HepG2 (cell line): ENCODE measurements at regions not wholly inside any gene's neighbourhood (a gene's known extent, or its start where the extent isn't known, plus 50 kb on each side); places are given as distances from the start of the nearest gene placed in this dataset.

Experiments
- ATAC-seq: fragments of 200-7000 bp; cut with Tn5 transposase; 3 replicates; pipeline ENCODE4 v1.9.1; 2020; ENCODE audit warnings: mild to moderate bottlenecking, moderate library complexity
- BruUV-seq: library from RNA; stranded (reverse); fragments of 400-500 nt; replicated peaks from 2 replicates; lab custom pipeline; 2021; lab: Mats Ljungman, UMichigan
- CTCF ChIA-PET: fragments of 300-600 bp; formaldehyde crosslinking; extraction: SDS; loops from one replicate; lab custom pipeline; 2021; ENCODE audit warnings: low total read pairs, inconsistent platforms, low intra/inter-chr PET ratio; lab: Yijun Ruan, JAX
- POLR2A ChIA-PET: fragments of 350-600 bp; sonication (Branson Sonifier 250); formaldehyde crosslinking; loops from one replicate; lab custom pipeline; 2020; ENCODE audit warnings: antibody characterized with exemption, inconsistent platforms; lab: Yijun Ruan, JAX
- DNase-seq: peaks from one replicate; pipeline ENCODE4 v3.0.0-alpha.2; 2015; ENCODE audit warnings: low spot score
- FAIRE-seq: peaks from 3 replicates; lab custom pipeline; 2011; peaks lifted over from hg19 to GRCh38; lab: Jason Lieb, UNC
- H2AFZ ChIP-seq: one replicate; pipeline ENCODE4 v1.6.1; 2011; ENCODE audit warnings: low read length, inconsistent platforms
- H3K27ac ChIP-seq: fragments of 300-600 bp; 3 replicates; pipeline ENCODE4 v1.8.0; 2011; ENCODE audit warnings: mixed run types, mild to moderate bottlenecking, mixed read lengths, low read length, inconsistent platforms; ENCODE audit not compliant: insufficient read depth; ENCODE audit errors: extremely low read length
- H3K27me3 ChIP-seq, 2 experiments: fragments of 200-600 bp in 1 of 2; 2 replicates in 1 of 2; 3 replicates in 1 of 2; pipeline versions ENCODE4 v1.6.0 to v1.8.0; 2011; ENCODE audit warnings: low read length in 2 of 2, mild to moderate bottlenecking in 2 of 2, moderate library complexity in 2 of 2, inconsistent platforms in 1 of 2; ENCODE audit not compliant: insufficient read depth in 2 of 2, control insufficient read depth in 1 of 2
- H3K36me3 ChIP-seq, 2 experiments: fragments of 200-600 bp in 1 of 2; replicated peaks in 1 of 2; 2 replicates in 1 of 2; 3 replicates in 1 of 2; pipeline versions ENCODE4 v1.5.1 to v1.8.0; 2011; ENCODE audit warnings: low read length in 2 of 2, inconsistent platforms in 1 of 2; ENCODE audit not compliant: insufficient read depth in 2 of 2, control insufficient read depth in 1 of 2
- H3K4me1 ChIP-seq: 2 replicates; pipeline ENCODE4 v1.5.1; 2012; ENCODE audit warnings: low read length, inconsistent platforms; ENCODE audit not compliant: insufficient read depth
- H3K4me2 ChIP-seq: 2 replicates; pipeline ENCODE4 v1.6.0; 2011; ENCODE audit warnings: low read depth, low read length, inconsistent platforms
- H3K4me3 ChIP-seq, 3 experiments: fragments of 200-600 bp in 1 of 3; sonication (generic), shearing (Covaris generic) in 1 of 3; replicated peaks in 1 of 3; 2 replicates each; pipeline ENCODE4 v1.5.1; 2011 to 2016; ENCODE audit warnings: low read length in 3 of 3, inconsistent platforms in 2 of 3, low read depth in 2 of 3, mild to moderate bottlenecking in 2 of 3, control low read depth in 1 of 3, mixed read lengths in 1 of 3; ENCODE audit not compliant: insufficient read depth in 1 of 3
- H3K79me2 ChIP-seq: one replicate; pipeline ENCODE4 v1.6.1; 2011; ENCODE audit warnings: low read length, inconsistent platforms; ENCODE audit not compliant: insufficient read depth
- H3K9ac ChIP-seq: 2 replicates; pipeline ENCODE4 v1.6.0; 2011; ENCODE audit warnings: mild to moderate bottlenecking, low read depth, low read length, inconsistent platforms; ENCODE audit not compliant: insufficient read depth
- H3K9me3 ChIP-seq: 2 replicates; pipeline ENCODE4 v1.5.1; 2012; ENCODE audit warnings: mild to moderate bottlenecking, low read length
- H4K20me1 ChIP-seq: 2 replicates; pipeline ENCODE4 v1.6.0; 2011; ENCODE audit warnings: inconsistent platforms, mild to moderate bottlenecking, low read length, moderate library complexity; ENCODE audit not compliant: insufficient read depth
- CREM ChIP-seq, 2 experiments: sonication (generic) in 1 of 2; formaldehyde crosslinking in 1 of 2; IDR thresholded peaks; 2 replicates each; pipeline versions ENCODE4 v1.4.0 to v1.6.1; 2016 to 2020; ENCODE audit warnings: antibody characterized with exemption in 1 of 2, mild to moderate bottlenecking in 1 of 2, missing genetic modification reagents in 1 of 2
- KLF12 ChIP-seq: sonication (generic); formaldehyde crosslinking; IDR thresholded peaks from 2 replicates; pipeline ENCODE4 v1.4.0; 2020; ENCODE audit warnings: missing genetic modification reagents, borderline replicate concordance
- NCOA5 ChIP-seq: sonication (generic); formaldehyde crosslinking; IDR thresholded peaks from 2 replicates; pipeline ENCODE4 v1.4.0; 2020; ENCODE audit warnings: missing genetic modification reagents
- NFIC ChIP-seq: IDR thresholded peaks from 2 replicates; pipeline ENCODE4 v1.6.1; 2012; ENCODE audit warnings: mild to moderate bottlenecking, low read length, inconsistent platforms
- NKX3-1 ChIP-seq: sonication (generic); formaldehyde crosslinking; IDR thresholded peaks from 2 replicates; pipeline ENCODE4 v1.5.0; 2020; ENCODE audit warnings: missing genetic modification reagents
- PRPF4 ChIP-seq: fragments of 200-400 bp; formaldehyde crosslinking; IDR thresholded peaks from 2 replicates; pipeline ENCODE4 v1.6.1; 2016; ENCODE audit warnings: low read length, low read depth; ENCODE audit not compliant: poor library complexity, severe bottlenecking
- RARA ChIP-seq: IDR thresholded peaks from 2 replicates; pipeline ENCODE4 v1.6.1; 2016; ENCODE audit warnings: missing genetic modification reagents, missing compliant biosample characterization
- REPIN1 ChIP-seq: sonication (generic); formaldehyde crosslinking; IDR thresholded peaks from 2 replicates; pipeline ENCODE4 v1.8.0; 2022; ENCODE audit warnings: missing genetic modification reagents, low read depth, mild to moderate bottlenecking, borderline replicate concordance
- RXRB ChIP-seq: IDR thresholded peaks from 2 replicates; pipeline ENCODE4 v1.6.1; 2016; ENCODE audit warnings: borderline replicate concordance, missing genetic modification reagents, missing compliant biosample characterization
- SRF ChIP-seq: IDR thresholded peaks from 2 replicates; pipeline ENCODE4 v1.6.1; 2011; ENCODE audit warnings: mild to moderate bottlenecking, low read depth, low read length, moderate library complexity
- SYNCRIP ChIP-seq: fragments of 200-400 bp; formaldehyde crosslinking; IDR thresholded peaks from 2 replicates; pipeline ENCODE4 v1.6.1; 2018; ENCODE audit warnings: mild to moderate bottlenecking, low read depth, low read length; ENCODE audit not compliant: insufficient read depth
- TAF15 ChIP-seq: fragments of 200-400 bp; formaldehyde crosslinking; IDR thresholded peaks from one replicate; pipeline ENCODE4 v1.6.1; 2018; ENCODE audit warnings: mild to moderate bottlenecking, low read depth, low read length; ENCODE audit not compliant: poor library complexity, severe bottlenecking
- ZBTB42 ChIP-seq: sonication (generic); formaldehyde crosslinking; IDR thresholded peaks from 2 replicates; pipeline ENCODE4 v1.5.0; 2020; ENCODE audit warnings: mild to moderate bottlenecking, missing genetic modification reagents
- ZBTB7A ChIP-seq: sonication (generic); formaldehyde crosslinking; IDR thresholded peaks from 2 replicates; pipeline ENCODE4 v1.8.0; 2022; ENCODE audit warnings: mild to moderate bottlenecking, missing genetic modification reagents
- ZEB1 ChIP-seq: IDR thresholded peaks from 2 replicates; pipeline ENCODE4 v1.6.1; 2012; ENCODE audit warnings: mild to moderate bottlenecking, low read depth, inconsistent platforms; ENCODE audit not compliant: insufficient replicate concordance
- ZNF143 ChIP-seq: sonication (generic); formaldehyde crosslinking; IDR thresholded peaks from 2 replicates; pipeline ENCODE4 v1.4.0; 2020; ENCODE audit warnings: missing genetic modification reagents
- ZNF251 ChIP-seq: sonication (generic); formaldehyde crosslinking; IDR thresholded peaks from 2 replicates; pipeline ENCODE4 v1.9.0; 2021; ENCODE audit warnings: mild to moderate bottlenecking, missing genetic modification reagents
- ZNF333 ChIP-seq: sonication (generic); formaldehyde crosslinking; IDR thresholded peaks from 2 replicates; pipeline ENCODE4 v1.4.0; 2020; ENCODE audit warnings: mild to moderate bottlenecking, missing genetic modification reagents, borderline replicate concordance
- ZNF431 ChIP-seq: sonication (generic); formaldehyde crosslinking; IDR thresholded peaks from 2 replicates; pipeline ENCODE4 v1.9.0; 2022; ENCODE audit warnings: missing genetic modification reagents, low read depth, mild to moderate bottlenecking, borderline replicate concordance
- ZNF446 ChIP-seq: sonication (generic); formaldehyde crosslinking; IDR thresholded peaks from 2 replicates; pipeline ENCODE4 v1.5.0; 2020; ENCODE audit warnings: mild to moderate bottlenecking, missing genetic modification reagents
- ZNF766 ChIP-seq: sonication (generic); formaldehyde crosslinking; IDR thresholded peaks from 2 replicates; pipeline ENCODE4 v1.5.0; 2020; ENCODE audit warnings: missing genetic modification reagents, borderline replicate concordance
- ZSCAN30 ChIP-seq: sonication (generic); formaldehyde crosslinking; IDR thresholded peaks from 2 replicates; pipeline ENCODE4 v1.5.0; 2020; ENCODE audit warnings: mild to moderate bottlenecking, missing genetic modification reagents
- WGBS: methylation state at CpG from one replicate; pipeline ENCODE4 v1.1.6; 2017; ENCODE audit warnings: low lambda C conversion rate; 5-methylcytosine and 5-hydroxymethylcytosine counted together
- in situ Hi-C: cut with HindIII; loops from 2 replicates; pipeline ENCODE4 v1.10.0; 2017; ENCODE audit warnings: low pct_unique_long_range_greater_than_20kb; ENCODE audit not compliant: extremely low pct_ligation_motif_present
- intact Hi-C: fragments of 100-400 bp; cut with micrococcal nuclease; formaldehyde crosslinking; loops from one replicate; pipeline ENCODE4 v1.10.0; 2022; ENCODE audit not compliant: unreplicated experiment
- TF ChIP-seq, protein P1 (sequence below): sonication (generic); formaldehyde crosslinking; IDR thresholded peaks from 2 replicates; pipeline ENCODE4 v1.4.0; 2020; ENCODE audit warnings: missing genetic modification reagents, borderline replicate concordance

DNA sequence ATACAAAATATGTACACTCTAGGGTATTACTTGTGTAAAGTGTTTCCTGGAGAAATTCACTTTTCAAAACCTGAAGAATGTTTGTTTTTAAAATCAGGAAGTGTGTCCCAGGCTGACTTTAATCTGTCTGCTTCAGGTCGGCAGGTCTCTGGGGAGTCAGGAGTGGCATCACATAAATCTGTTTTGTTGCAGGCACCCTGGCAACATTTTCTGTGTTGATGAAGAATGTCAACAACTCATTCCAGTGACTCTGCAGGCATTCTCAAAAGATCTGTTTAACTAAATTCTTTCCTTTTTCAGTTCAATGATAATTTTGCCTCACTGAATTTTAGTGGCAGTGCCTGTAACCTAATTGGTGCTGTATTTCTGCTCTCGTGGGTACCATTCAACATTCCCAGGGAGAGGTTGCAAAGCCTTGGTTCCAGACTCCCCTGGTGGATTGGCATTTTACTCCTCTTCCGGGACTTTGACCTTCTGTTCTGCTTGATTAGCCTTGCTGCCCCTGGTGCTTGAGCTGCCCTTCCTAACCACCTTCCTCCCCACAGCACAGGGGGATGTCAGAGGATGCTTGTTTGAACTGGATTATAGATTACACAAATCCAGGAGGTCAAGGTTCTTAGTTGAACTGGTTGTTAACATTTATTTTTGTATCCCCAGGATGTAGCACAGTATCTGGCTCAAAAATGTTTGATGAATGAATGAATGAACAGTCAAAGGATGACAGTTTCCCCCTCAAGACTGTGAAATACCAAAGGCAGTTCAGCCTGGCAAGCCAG is 55.4 kb upstream of the LPGAT1 start:
- peak; percentile 89 for FAIRE-seq
- intact Hi-C loops (loop anchor here (5.0 to 10.0 kb wide), 2 partner anchors 41 to 51 kb away; partner anchors contain the start of gene LPGAT1), in situ Hi-C loops (no loop called here)
- Histone ChIP-seq H3K9me3 (no peaks in the 10 kb centered on the region), H3K9ac (no peak overlapping the region), H3K4me2 (peak overlapping the region; percentile 43), H3K27ac (peak overlapping the region; percentile 63), H3K4me3 (0 out of 6 replicates have a peak overlapping the region, but pooled peaks of 1 of the 3 experiments have one; percentile 3), H4K20me1 (no peaks in the 10 kb centered on the region), H3K79me2 (no peaks in the 10 kb centered on the region), H2AFZ (no peak overlapping the region), H3K27me3 (no peaks in the 10 kb centered on the region), H3K4me1 (peaks cover 55% of the 10 kb centered on the region), H3K36me3 (no peaks in the 10 kb centered on the region)
- DNase-seq, result peak; percentile 87
- 4% methylated on average over 3 of the region's 3 CpGs for WGBS
- CTCF ChIA-PET, result no interaction called here
- no TSS peak for BruUV-seq
- POLR2A ChIA-PET, result no interaction called here
- peak; percentile 97 for ATAC-seq
- no peak for TF ChIP-seq ZEB1
- TF ChIP-seq ZNF431, result no peak
- TF ChIP-seq SYNCRIP, result no peak
- TF ChIP-seq ZNF333 (CRISPR knock-in tag), result no peak
- peak; percentile 63; the same call in 1 of the 2 replicates for TF ChIP-seq CREM (IDR thresholded peaks at IDR 0.05)
- no peak for TF ChIP-seq CREM (CRISPR knock-in tag; IDR thresholded peaks at IDR 0.05)
- TF ChIP-seq, protein P1, sequence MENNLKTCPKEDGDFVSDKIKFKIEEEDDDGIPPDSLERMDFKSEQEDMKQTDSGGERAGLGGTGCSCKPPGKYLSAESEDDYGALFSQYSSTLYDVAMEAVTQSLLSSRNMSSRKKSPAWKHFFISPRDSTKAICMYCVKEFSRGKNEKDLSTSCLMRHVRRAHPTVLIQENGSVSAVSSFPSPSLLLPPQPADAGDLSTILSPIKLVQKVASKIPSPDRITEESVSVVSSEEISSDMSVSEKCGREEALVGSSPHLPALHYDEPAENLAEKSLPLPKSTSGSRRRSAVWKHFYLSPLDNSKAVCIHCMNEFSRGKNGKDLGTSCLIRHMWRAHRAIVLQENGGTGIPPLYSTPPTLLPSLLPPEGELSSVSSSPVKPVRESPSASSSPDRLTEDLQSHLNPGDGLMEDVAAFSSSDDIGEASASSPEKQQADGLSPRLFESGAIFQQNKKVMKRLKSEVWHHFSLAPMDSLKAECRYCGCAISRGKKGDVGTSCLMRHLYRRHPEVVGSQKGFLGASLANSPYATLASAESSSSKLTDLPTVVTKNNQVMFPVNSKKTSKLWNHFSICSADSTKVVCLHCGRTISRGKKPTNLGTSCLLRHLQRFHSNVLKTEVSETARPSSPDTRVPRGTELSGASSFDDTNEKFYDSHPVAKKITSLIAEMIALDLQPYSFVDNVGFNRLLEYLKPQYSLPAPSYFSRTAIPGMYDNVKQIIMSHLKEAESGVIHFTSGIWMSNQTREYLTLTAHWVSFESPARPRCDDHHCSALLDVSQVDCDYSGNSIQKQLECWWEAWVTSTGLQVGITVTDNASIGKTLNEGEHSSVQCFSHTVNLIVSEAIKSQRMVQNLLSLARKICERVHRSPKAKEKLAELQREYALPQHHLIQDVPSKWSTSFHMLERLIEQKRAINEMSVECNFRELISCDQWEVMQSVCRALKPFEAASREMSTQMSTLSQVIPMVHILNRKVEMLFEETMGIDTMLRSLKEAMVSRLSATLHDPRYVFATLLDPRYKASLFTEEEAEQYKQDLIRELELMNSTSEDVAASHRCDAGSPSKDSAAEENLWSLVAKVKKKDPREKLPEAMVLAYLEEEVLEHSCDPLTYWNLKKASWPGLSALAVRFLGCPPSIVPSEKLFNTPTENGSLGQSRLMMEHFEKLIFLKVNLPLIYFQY (CRISPR knock-in tag), result no peak
- peak; percentile 89 for TF ChIP-seq RARA
- peak; percentile 92 for TF ChIP-seq RXRB (CRISPR knock-in tag)
- no peak for TF ChIP-seq PRPF4
- no peak for TF ChIP-seq SRF
- no peak for TF ChIP-seq NKX3-1 (CRISPR knock-in tag)
- TF ChIP-seq NFIC, result peak; percentile 26; the same call in 1 of the 2 replicates
- TF ChIP-seq REPIN1 (CRISPR knock-in tag), result peak; percentile 63; the same call in 1 of the 2 replicates
- no peak for TF ChIP-seq ZBTB7A (CRISPR knock-in tag)
- TF ChIP-seq ZNF766 (CRISPR knock-in tag), result no peak
- TF ChIP-seq ZSCAN30 (CRISPR knock-in tag), result no peak
- TF ChIP-seq ZBTB42 (CRISPR knock-in tag), result no peak
- no peak for TF ChIP-seq TAF15
- no peak for TF ChIP-seq ZNF446 (CRISPR knock-in tag)
- TF ChIP-seq ZNF251 (CRISPR knock-in tag), result no peak
- no peak for TF ChIP-seq KLF12 (CRISPR knock-in tag)
- no peak for TF ChIP-seq NCOA5 (CRISPR knock-in tag)
- TF ChIP-seq ZNF143, result no peak
